GM23338 (cell line): ENCODE measurements at regions not wholly inside any gene's neighbourhood (a gene's known extent, or its start where the extent isn't known, plus 50 kb on each side); places are given as distances from the start of the nearest gene placed in this dataset.

ENCODE experiments used
- ATAC-seq: fragments of 200-7000 bp; cut with Tn5 transposase; 3 replicates; pipeline ENCODE4 v1.9.1; 2020
- DNase-seq: peaks from one replicate; pipeline ENCODE4 v3.0.0-alpha.2; 2015; ENCODE audit warnings: low spot score
- H2AFZ ChIP-seq: fragments of 200-600 bp; sonication (generic); 2 replicates; pipeline ENCODE4 v1.8.0; 2016; ENCODE audit warnings: antibody characterized with exemption, mild to moderate bottlenecking, moderate library complexity
- H3F3A ChIP-seq: fragments of 200-600 bp; sonication (generic); replicated peaks from 2 replicates; pipeline ENCODE4 v1.8.0; 2017; ENCODE audit warnings: antibody characterized with exemption, mixed run types, low read depth
- H3K27ac ChIP-seq: fragments of 200-600 bp; sonication (generic); 2 replicates; pipeline ENCODE4 v1.6.1; 2016; ENCODE audit warnings: low read depth
- H3K27me3 ChIP-seq: fragments of 200-600 bp; sonication (generic); 2 replicates; pipeline ENCODE4 v1.8.0; 2016; ENCODE audit warnings: mild to moderate bottlenecking, mixed run types, moderate library complexity; ENCODE audit not compliant: insufficient read depth
- H3K36me3 ChIP-seq: fragments of 200-600 bp; sonication (generic); 2 replicates; pipeline ENCODE4 v1.8.0; 2016; ENCODE audit warnings: mild to moderate bottlenecking; ENCODE audit not compliant: insufficient read depth
- H3K4me1 ChIP-seq: fragments of 200-600 bp; sonication (generic); 2 replicates; pipeline ENCODE4 v1.8.0; 2016; ENCODE audit warnings: mild to moderate bottlenecking, moderate library complexity; ENCODE audit not compliant: insufficient read depth
- H3K4me2 ChIP-seq: fragments of 200-600 bp; sonication (generic); 2 replicates; pipeline ENCODE4 v1.7.1; 2017; ENCODE audit warnings: mixed run types
- H3K4me3 ChIP-seq: fragments of 200-600 bp; sonication (generic); 2 replicates; pipeline ENCODE4 v1.6.1; 2016; ENCODE audit warnings: mixed run types
- H3K79me2 ChIP-seq: fragments of 200-600 bp; sonication (generic); replicated peaks from 2 replicates; pipeline ENCODE4 v1.8.0; 2017; ENCODE audit warnings: mild to moderate bottlenecking; ENCODE audit not compliant: insufficient read depth
- H3K9me2 ChIP-seq: fragments of 200-600 bp; sonication (generic); 2 replicates; pipeline ENCODE4 v1.8.0; 2017; ENCODE audit not compliant: insufficient read depth
- H4K20me1 ChIP-seq: fragments of 200-600 bp; sonication (generic); replicated peaks from 2 replicates; pipeline ENCODE4 v1.8.0; 2017; ENCODE audit warnings: mild to moderate bottlenecking; ENCODE audit not compliant: insufficient read depth
- H3K27ac Mint-ChIP-seq: 2 replicates; pipeline ENCODE4 v1.8.0; 2020; ENCODE audit warnings: inconsistent platforms, mild to moderate bottlenecking, moderate library complexity, mixed read lengths
- H3K27me3 Mint-ChIP-seq: 3 replicates; pipeline ENCODE4 v1.8.0; 2022; ENCODE audit warnings: low read depth, mild to moderate bottlenecking, moderate library complexity, mixed read lengths, inconsistent platforms; ENCODE audit not compliant: insufficient read depth, poor library complexity
- H3K36me3 Mint-ChIP-seq: 3 replicates; pipeline ENCODE4 v1.8.0; 2021; ENCODE audit warnings: low read depth, mild to moderate bottlenecking, inconsistent platforms, moderate library complexity, mixed read lengths
- H3K4me1 Mint-ChIP-seq: 3 replicates; pipeline ENCODE4 v1.8.0; 2020; ENCODE audit warnings: mild to moderate bottlenecking, inconsistent platforms, mixed read lengths
- H3K4me3 Mint-ChIP-seq: 3 replicates; pipeline ENCODE4 v1.8.0; 2021; ENCODE audit warnings: moderate library complexity, mild to moderate bottlenecking, inconsistent platforms, mixed read lengths
- H3K9me3 Mint-ChIP-seq: 3 replicates; pipeline ENCODE4 v1.8.0; 2020; ENCODE audit warnings: moderate library complexity, mild to moderate bottlenecking, inconsistent platforms, mixed read lengths
- CREB1 ChIP-seq: fragments of 250-450 bp; sonication (Bioruptor Pico); IDR thresholded peaks from 2 replicates; pipeline ENCODE4 v1.5.0; 2020; ENCODE audit warnings: low read depth, mild to moderate bottlenecking, moderate library complexity
- ETS1 ChIP-seq: IDR thresholded peaks from 2 replicates; pipeline ENCODE4 v1.6.1; 2016; ENCODE audit warnings: antibody characterized with exemption
- EZH2 ChIP-seq: fragments of 200-600 bp; sonication (generic); IDR thresholded peaks from one replicate; pipeline ENCODE4 v1.8.0; 2017; ENCODE audit warnings: antibody characterized with exemption, mild to moderate bottlenecking, low read depth; ENCODE audit not compliant: unreplicated experiment
- EZH2phosphoT487 ChIP-seq: fragments of 200-600 bp; sonication (generic); IDR thresholded peaks from one replicate; pipeline ENCODE4 v1.8.1; 2018; ENCODE audit warnings: antibody characterized with exemption; ENCODE audit not compliant: unreplicated experiment
- JUNB ChIP-seq: IDR thresholded peaks from one replicate; pipeline ENCODE4 v1.6.1; 2016; ENCODE audit warnings: antibody characterized with exemption; ENCODE audit not compliant: unreplicated experiment
- NANOG ChIP-seq: IDR thresholded peaks from 2 replicates; pipeline ENCODE4 v1.6.1; 2016; ENCODE audit warnings: antibody characterized with exemption, borderline replicate concordance
- POLR2AphosphoS5 ChIP-seq: IDR thresholded peaks from 2 replicates; pipeline ENCODE4 v1.6.1; 2016; ENCODE audit warnings: antibody characterized with exemption, low read depth
- STAT1 ChIP-seq: IDR thresholded peaks from one replicate; pipeline ENCODE4 v1.6.1; 2016; ENCODE audit warnings: antibody characterized with exemption; ENCODE audit not compliant: unreplicated experiment
- ZNF114 ChIP-seq: fragments of 250-450 bp; sonication (Bioruptor Pico); IDR thresholded peaks from 2 replicates; pipeline ENCODE4 v1.5.0; 2020; ENCODE audit warnings: mild to moderate bottlenecking, moderate library complexity
- ZNF331 ChIP-seq: fragments of 250-450 bp; sonication (Bioruptor Pico); IDR thresholded peaks from 2 replicates; pipeline ENCODE4 v1.5.0; 2020; ENCODE audit warnings: low read depth, mild to moderate bottlenecking, moderate library complexity
- TF ChIP-seq, protein P1 (sequence below): IDR thresholded peaks from one replicate; pipeline ENCODE4 v1.6.1; 2018; ENCODE audit warnings: antibody characterized with exemption; ENCODE audit not compliant: unreplicated experiment
- TF ChIP-seq, protein P2 (sequence below), 2 experiments: fragments of 200-600 bp in 1 of 2; sonication (generic) in 1 of 2; conservative IDR thresholded peaks; 2 replicates each; pipeline versions ENCODE4 v1.5.1 to v1.6.1; 2016 to 2017; ENCODE audit warnings: antibody characterized with exemption in 2 of 2, low read depth in 2 of 2, mild to moderate bottlenecking in 2 of 2, moderate library complexity in 1 of 2

DNA sequence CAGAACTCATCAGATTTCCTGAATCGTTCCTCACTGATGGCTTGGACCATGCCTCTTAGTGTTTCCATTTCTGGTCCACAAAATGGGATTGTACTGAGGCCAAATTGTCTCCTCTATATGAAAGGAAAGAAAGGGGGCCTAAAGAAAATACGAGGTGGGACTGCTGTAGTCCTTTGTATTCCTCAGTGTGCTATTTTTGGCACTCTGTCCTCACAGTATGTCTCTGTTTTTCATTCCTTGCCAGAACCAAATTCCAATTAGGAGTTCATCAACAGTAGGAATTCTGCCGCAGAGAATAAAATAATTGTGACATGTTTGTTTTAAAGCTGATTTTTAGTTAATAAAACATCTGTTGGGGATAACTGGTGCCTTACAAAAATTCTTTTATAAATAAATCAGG lies 515.7 kb downstream of the SMARCA1 start (continued):
- no peak for TF ChIP-seq STAT1
- TF ChIP-seq, protein P1, sequence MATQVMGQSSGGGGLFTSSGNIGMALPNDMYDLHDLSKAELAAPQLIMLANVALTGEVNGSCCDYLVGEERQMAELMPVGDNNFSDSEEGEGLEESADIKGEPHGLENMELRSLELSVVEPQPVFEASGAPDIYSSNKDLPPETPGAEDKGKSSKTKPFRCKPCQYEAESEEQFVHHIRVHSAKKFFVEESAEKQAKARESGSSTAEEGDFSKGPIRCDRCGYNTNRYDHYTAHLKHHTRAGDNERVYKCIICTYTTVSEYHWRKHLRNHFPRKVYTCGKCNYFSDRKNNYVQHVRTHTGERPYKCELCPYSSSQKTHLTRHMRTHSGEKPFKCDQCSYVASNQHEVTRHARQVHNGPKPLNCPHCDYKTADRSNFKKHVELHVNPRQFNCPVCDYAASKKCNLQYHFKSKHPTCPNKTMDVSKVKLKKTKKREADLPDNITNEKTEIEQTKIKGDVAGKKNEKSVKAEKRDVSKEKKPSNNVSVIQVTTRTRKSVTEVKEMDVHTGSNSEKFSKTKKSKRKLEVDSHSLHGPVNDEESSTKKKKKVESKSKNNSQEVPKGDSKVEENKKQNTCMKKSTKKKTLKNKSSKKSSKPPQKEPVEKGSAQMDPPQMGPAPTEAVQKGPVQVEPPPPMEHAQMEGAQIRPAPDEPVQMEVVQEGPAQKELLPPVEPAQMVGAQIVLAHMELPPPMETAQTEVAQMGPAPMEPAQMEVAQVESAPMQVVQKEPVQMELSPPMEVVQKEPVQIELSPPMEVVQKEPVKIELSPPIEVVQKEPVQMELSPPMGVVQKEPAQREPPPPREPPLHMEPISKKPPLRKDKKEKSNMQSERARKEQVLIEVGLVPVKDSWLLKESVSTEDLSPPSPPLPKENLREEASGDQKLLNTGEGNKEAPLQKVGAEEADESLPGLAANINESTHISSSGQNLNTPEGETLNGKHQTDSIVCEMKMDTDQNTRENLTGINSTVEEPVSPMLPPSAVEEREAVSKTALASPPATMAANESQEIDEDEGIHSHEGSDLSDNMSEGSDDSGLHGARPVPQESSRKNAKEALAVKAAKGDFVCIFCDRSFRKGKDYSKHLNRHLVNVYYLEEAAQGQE, result no peak
- TF ChIP-seq, protein P2, sequence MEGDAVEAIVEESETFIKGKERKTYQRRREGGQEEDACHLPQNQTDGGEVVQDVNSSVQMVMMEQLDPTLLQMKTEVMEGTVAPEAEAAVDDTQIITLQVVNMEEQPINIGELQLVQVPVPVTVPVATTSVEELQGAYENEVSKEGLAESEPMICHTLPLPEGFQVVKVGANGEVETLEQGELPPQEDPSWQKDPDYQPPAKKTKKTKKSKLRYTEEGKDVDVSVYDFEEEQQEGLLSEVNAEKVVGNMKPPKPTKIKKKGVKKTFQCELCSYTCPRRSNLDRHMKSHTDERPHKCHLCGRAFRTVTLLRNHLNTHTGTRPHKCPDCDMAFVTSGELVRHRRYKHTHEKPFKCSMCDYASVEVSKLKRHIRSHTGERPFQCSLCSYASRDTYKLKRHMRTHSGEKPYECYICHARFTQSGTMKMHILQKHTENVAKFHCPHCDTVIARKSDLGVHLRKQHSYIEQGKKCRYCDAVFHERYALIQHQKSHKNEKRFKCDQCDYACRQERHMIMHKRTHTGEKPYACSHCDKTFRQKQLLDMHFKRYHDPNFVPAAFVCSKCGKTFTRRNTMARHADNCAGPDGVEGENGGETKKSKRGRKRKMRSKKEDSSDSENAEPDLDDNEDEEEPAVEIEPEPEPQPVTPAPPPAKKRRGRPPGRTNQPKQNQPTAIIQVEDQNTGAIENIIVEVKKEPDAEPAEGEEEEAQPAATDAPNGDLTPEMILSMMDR (conservative IDR thresholded peaks at IDR 0.05; ENCODE audit: low read depth in 2 of 2), result no peak
- no peak for TF ChIP-seq JUNB
- TF ChIP-seq ZNF331, result no peak

DNA sequence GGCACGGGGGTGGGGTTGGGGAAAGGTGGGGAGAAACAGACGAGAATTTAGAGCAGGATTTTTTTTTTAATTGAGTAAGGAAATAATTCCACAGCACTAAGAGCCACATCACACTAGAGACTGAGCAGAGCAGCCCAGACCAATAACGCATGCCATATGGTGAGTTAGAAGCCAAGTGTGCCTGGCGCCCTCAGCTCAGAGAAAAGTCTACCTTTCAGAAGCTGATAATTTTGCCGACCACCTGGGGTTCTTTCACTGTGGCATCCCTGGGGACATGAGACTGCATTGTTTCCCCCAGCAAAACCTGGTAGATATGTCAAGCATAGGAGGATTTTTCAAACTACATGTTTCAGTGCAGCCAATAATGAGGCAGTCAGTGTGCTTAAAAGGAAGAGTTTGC lies 516.8 kb downstream of the SMARCA1 start:
- Mint-ChIP-seq H3K9me3 (no peaks in the 10 kb centered on the region), H3K4me3 (no peak overlapping the region), H3K4me1 (peaks cover 13% of the 10 kb centered on the region), H3K27ac (no peak overlapping the region), H3K36me3 (no peaks in the 10 kb centered on the region), H3K27me3 (no peaks in the 10 kb centered on the region)
- DNase-seq, result no peak
- Histone ChIP-seq H2AFZ (no peak overlapping the region), H3K27me3 (no peaks in the 10 kb centered on the region), H4K20me1 (no peaks in the 10 kb centered on the region), H3K9me2 (no peaks in the 10 kb centered on the region), H3K79me2 (no peaks in the 10 kb centered on the region), H3K4me1 (peaks cover 6% of the 10 kb centered on the region; the same call in 1 of the 2 replicates), H3K36me3 (no peaks in the 10 kb centered on the region), H3F3A (no peaks in the 10 kb centered on the region), H3K4me3 (no peak overlapping the region), H3K4me2 (no peak overlapping the region), H3K27ac (no peak overlapping the region)
- no peak for ATAC-seq
- TF ChIP-seq JUNB (no peak), ZNF331 (no peak), STAT1 (no peak), EZH2phosphoT487 (no peak), POLR2AphosphoS5 (no peak), EZH2 (no peak), ZNF114 (CRISPR knock-in tag) (no peak), NANOG (no peak), CREB1 (no peak), ETS1 (no peak)
- TF ChIP-seq, protein P1, result no peak
- TF ChIP-seq, protein P2 (conservative IDR thresholded peaks at IDR 0.05; ENCODE audit: low read depth in 2 of 2), result no peak
